ENCODE measurements at regions not wholly inside any gene's neighbourhood (a gene's known extent, or its start where the extent isn't known, plus 50 kb on each side); places are given as distances from the start of the nearest gene placed in this dataset.

- DNase-seq: no peak
Observed at GRCh38 chr12:72082986-72083820, 144.6 kb downstream of the TPH2 start.

GRCh38 chr12:72084061-72084460 is 145.4 kb downstream of the TPH2 start:
- DNase-seq: no peak

GRCh38 chr12:72084880-72085279 is 146.2 kb downstream of the TPH2 start:
- no peak for DNase-seq

GRCh38 chr12:72089678-72090077 is 151.0 kb downstream of the TPH2 start:
- no peak for DNase-seq

GRCh38 chr12:72093424-72093823 is 154.8 kb downstream of the TPH2 start:
- no peak for DNase-seq

GRCh38 chr12:72093930-72094329 is 155.3 kb downstream of the TPH2 start:
- no peak for DNase-seq

GRCh38 chr12:72094490-72094889 is 155.8 kb downstream of the TPH2 start:
- no peak for DNase-seq

- DNase-seq: no peak
Observed at GRCh38 chr12:72095025-72095424, 156.4 kb downstream of the TPH2 start.

GRCh38 chr12:72098622-72099021 is 160.0 kb downstream of the TPH2 start:
- peak; percentile 6 for DNase-seq

- no peak for DNase-seq
Observed at GRCh38 chr12:72100854-72101253, 162.2 kb downstream of the TPH2 start.

GRCh38 chr12:72102150-72102549 is 163.5 kb downstream of the TPH2 start:
- DNase-seq: no peak

GRCh38 chr12:72105849-72106248 is 166.3 kb upstream of the TRHDE start:
- no peak for DNase-seq

- no peak for DNase-seq
Observed at GRCh38 chr12:72110937-72111650, 161.1 kb upstream of the TRHDE start.

- DNase-seq: no peak
Observed at GRCh38 chr12:72111706-72112105, 160.5 kb upstream of the TRHDE start.

- DNase-seq: no peak
Observed at GRCh38 chr12:72133497-72134055, 138.6 kb upstream of the TRHDE start.

- DNase-seq: no peak
Observed at GRCh38 chr12:72134246-72135020, 137.7 kb upstream of the TRHDE start.

- DNase-seq: peak; percentile 16
Observed at GRCh38 chr12:72135021-72135301, 137.2 kb upstream of the TRHDE start.

GRCh38 chr12:72136792-72137191 is 135.4 kb upstream of the TRHDE start:
- DNase-seq: no peak

GRCh38 chr12:72139411-72139810 is 132.8 kb upstream of the TRHDE start:
- no peak for DNase-seq

GRCh38 chr12:72141381-72141780 is 130.8 kb upstream of the TRHDE start:
- peak; percentile 6 for DNase-seq

- DNase-seq: no peak
Observed at GRCh38 chr12:72144553-72144952, 127.6 kb upstream of the TRHDE start.

- no peak for DNase-seq
Observed at GRCh38 chr12:72146495-72146894, 125.7 kb upstream of the TRHDE start.

GRCh38 chr12:72148709-72149108 is 123.5 kb upstream of the TRHDE start:
- no peak for DNase-seq

Data from fibroblast of skin of abdomen (primary cell).